H54 (cell line): ENCODE measurements at regions not wholly inside any gene's neighbourhood (a gene's known extent, or its start where the extent isn't known, plus 50 kb on each side); places are given as distances from the start of the nearest gene placed in this dataset.

Experiments used
- DNase-seq: peaks from one replicate; pipeline ENCODE4 v3.0.0; 2011; ENCODE audit warnings: low spot score, mixed read lengths; ENCODE audit not compliant: insufficient read length
- FAIRE-seq: peaks from 3 replicates; lab custom pipeline; 2011; peaks lifted over from hg19 to GRCh38; lab: Jason Lieb, UNC
- POLR2A ChIP-seq: IDR thresholded peaks from 2 replicates; pipeline ENCODE4 v1.6.1; 2011; ENCODE audit warnings: low read depth, mild to moderate bottlenecking, low read length

DNA sequence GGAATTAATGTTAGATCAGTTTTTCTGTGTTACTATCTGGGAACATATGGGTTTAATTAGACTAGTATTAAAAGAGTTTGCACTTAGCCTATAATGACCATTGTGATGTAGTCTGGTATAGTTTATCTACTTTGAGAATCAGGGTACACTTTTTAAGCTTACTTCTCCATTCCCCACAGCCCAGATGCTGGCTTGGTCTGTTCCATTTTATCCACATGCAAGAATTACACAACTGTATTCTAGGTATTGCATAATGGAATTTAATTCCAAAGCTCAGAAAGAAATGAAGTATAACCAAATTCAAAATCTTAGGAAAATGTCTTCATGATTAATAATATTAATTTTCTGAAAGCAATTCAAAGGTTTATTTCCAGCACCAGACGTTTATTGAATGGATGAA is 122.2 kb upstream of the PDGFD start:
- TF ChIP-seq POLR2A = no peak
- DNase-seq (no peak), FAIRE-seq (no peak)

DNA sequence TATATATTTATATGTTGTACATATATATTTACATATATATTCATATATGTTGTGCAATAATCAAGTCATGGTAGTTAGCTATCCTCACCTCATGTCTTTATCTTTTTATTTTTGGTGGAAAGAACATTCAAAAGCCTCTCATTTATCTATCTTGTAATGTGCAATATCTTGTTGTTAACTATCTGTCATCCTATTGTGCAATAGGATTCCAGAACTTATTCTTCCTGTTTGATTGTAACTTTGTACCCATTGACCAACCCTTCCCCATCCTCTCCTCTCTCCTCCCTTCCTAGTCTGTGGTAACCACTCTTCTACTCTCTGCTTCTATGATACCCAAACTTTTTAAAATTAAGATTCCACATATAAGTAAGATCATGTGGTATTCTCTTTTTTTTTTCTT is 115.6 kb upstream of the PDGFD start:
- TF ChIP-seq POLR2A = no peak
- FAIRE-seq (no peak), DNase-seq (no peak)

DNA sequence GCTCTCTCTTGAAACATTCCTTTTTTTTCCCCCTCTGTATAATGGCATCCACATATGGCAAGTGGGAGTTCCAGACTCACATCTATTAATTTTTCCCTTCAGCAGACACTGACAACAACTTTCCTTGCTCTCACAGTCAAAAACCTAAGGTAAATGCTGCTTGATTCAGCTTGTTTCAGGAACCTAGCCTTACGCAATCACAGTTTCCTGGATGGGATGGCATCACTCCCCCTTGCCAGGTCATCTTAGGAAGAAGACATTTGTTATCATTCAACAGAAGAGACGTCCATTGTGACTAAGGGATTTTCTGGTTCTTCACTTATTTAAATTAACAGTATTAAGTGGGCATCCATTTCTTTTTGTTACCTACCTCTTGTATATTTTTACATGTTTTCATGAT is 112.0 kb upstream of the PDGFD start:
- TF ChIP-seq POLR2A = no peak
- DNase-seq (no peak), FAIRE-seq (no peak)

DNA sequence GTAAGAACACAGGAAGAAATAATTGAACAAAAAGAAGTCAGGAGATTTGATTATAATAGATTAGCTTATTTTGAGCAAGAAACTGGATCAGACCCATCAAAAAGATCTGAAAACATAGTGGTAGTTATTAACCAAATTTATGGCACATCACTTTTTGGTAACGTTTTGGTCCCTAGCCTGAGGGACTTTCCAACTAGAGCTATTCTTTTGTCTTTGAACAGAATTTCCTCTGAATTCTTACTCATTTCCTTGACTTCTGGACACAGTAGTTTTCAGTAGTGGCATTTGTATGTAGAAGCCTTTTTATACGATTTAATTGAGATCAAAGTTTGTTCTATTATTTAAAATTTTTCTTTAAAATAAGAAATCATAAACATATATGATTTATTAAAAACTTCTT is 96.5 kb upstream of the PDGFD start:
- DNase-seq (no peak), FAIRE-seq (no peak)
- TF ChIP-seq POLR2A = no peak

DNA sequence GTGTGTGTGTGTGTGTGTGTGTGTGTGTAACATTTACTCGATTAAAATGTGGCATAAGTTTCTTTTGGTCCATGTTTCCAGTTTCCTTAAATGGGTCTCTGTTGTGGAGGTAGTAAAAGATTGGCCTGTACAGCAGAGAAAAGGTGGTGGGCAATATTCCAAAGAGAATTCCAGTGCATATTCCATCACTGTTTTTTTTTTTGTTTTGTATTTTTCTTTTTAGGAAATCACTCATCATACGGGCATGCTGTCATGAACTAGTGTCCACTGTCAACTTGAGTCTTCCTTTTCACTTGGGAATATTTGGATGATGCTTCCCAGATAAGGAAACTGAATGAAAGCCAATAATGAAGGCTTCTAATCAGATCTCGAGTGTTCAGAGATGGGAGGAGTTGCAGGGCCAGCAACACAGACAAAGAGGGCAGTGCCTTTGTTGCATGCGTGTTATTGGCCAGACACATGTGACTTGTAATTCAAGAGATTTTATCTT is 95.2 kb upstream of the PDGFD start:
- DNase-seq (no peak), FAIRE-seq (no peak)
- TF ChIP-seq POLR2A = no peak

DNA sequence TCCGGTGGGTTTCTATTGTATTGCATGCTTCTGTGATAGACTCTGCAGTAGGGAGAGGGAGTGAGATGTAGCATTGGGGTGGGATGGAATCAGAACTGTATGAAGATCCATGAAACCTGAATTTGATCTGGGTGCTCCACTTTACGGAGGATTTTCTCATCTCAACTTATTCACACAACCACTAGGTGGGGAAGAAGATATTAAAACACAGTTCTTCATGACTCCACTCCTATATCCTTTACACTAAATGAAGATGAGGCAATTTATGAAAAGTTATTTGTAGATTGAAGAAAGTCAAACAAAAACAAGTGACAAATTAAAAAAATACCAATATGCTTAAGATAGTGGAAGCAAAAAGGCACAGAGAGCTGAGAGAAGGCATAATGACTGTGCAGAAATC is 92.6 kb upstream of the PDGFD start:
- FAIRE-seq (no peak), DNase-seq (no peak)
- TF ChIP-seq POLR2A = no peak

DNA sequence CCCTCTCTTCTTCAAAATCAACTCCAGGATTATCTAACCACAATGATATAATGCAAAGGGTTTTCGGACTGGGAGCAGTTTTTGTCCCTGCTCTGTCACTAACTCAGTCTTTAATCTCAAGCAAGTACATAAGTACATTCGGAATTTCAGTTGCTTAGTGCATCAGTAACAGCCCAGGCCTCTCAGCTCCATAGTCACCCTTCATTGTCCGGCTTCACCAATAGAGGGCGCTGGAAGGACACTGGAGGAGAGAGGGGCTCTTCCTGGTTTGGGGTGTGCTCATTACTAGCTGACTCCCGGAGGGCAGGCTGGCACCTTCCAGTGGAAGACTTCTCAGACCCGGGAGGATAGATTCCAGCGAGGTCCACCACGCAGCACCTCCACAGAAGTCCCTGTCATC is 90.4 kb upstream of the PDGFD start:
- DNase-seq = peak; percentile 5
- FAIRE-seq = no peak
- TF ChIP-seq POLR2A = no peak

DNA sequence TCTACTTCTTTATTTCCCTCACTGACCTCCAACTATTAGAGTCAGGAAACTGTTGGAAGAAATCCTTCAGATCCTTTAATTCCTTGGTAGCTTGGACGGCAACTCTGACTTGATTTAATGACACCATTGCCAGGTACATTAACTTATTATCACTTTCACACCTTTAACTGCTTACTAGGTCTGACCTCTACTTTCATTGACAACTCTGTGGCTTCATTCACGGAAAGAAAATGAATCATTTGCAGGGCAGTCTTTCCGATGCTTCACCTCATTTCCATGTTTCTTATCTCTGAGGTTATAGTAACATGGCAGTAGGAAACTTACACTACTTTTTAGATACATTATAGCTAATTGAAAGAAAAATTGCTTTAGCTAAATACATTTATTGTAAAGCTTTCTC is 82.6 kb upstream of the PDGFD start:
- no peak for DNase-seq
- no peak for FAIRE-seq
- TF ChIP-seq POLR2A = no peak

DNA sequence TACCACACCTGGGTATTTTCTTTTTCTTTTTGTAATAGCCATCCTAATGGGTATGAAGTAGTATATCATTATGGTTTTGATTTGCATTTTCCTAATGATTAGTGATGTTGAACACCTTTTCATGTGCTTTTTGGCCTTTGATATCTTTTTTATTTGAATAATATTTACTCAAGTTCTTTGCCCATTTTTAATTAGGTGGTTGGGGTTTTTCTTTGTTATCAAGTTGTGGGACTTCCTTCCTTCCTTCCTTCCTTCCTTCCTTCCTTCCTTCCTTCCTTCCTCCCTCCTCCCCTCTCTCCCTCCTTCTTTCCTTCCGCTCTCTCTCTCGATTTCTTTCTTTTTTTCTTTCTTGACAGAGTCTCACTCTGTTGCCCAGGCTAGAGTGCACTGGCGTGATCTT is 75.0 kb upstream of the PDGFD start:
- TF ChIP-seq POLR2A = no peak
- DNase-seq (no peak), FAIRE-seq (no peak)

DNA sequence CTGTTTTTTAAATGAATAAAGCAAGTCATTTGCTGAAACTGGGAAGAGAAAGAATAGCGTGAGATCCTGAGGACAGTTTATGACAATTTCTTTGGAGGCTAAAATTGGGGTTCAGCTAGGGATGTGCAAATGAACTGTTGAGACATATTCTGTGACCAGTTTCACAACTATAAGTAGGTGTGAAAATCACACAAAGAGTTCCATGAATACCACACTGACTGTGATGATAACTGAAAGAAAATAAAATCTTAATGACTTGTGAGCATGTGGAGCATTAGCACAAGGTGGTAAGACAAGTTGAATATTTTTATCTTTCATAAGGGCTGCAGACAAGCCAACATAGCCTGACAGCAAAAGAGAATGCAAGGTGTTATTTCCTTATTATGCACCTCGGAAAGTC is 61.1 kb upstream of the PDGFD start:
- no peak for TF ChIP-seq POLR2A
- FAIRE-seq (no peak), DNase-seq (no peak)

DNA sequence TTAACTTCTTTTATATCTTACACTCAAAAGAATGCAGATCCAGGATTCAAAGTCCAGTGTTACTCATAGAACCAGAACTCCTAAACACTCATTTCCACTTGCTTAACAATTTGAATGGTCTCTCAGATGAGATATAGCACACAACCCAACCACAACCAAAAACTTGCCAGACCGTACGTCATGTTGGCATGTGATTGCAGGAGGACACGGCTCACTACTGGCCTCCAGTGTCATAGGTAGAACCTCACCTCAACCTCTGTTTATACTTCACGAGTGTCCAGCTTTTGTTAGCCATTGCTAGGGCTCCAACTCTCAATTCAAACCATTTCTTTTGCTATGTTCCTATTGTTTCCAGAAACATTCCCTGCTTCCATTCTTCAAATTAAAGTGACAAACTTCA is 58.5 kb upstream of the PDGFD start:
- DNase-seq (no peak), FAIRE-seq (no peak)
- TF ChIP-seq POLR2A = no peak

DNA sequence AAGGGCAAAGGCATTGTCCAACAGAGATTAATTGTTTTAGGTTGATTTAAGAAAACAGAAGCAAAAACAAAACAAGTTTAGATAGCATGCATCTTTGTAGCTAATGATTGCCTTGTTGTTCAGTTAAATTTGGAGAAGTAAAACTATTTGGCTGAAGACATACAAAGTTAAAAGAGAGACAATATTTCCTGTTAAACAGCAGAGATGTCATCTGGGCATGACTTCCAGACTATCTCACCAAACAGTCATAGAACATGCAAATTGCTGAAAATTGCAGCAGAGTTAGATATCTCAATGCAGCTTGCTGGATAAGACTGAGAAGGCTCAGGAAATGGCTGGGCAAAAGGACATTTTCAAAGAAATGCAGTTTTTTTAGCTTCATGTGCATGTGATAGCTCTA is 57.5 kb upstream of the PDGFD start:
- DNase-seq = no peak
- FAIRE-seq = no peak
- no peak for TF ChIP-seq POLR2A

DNA sequence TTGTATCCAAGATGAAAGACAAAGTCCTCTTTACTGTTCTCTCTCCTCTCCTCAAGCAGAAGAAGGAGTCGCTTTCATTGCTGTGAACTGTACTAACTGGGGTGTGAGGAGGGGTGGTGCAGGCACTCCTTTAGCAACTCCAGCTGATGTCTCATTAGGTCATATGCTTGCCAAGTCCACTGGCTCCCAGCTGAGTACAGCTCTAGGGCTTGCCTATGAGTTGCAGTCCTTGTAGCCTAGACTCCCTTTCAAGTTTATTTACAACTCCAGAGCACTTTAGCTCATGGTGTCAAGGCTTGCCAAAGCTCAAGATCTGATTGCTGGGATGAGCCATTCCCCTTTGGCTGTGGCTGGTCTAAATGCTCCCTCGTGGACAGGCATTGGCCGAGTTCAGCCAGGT is 55.1 kb upstream of the PDGFD start:
- FAIRE-seq (no peak), DNase-seq (no peak)
- TF ChIP-seq POLR2A = no peak

DNA sequence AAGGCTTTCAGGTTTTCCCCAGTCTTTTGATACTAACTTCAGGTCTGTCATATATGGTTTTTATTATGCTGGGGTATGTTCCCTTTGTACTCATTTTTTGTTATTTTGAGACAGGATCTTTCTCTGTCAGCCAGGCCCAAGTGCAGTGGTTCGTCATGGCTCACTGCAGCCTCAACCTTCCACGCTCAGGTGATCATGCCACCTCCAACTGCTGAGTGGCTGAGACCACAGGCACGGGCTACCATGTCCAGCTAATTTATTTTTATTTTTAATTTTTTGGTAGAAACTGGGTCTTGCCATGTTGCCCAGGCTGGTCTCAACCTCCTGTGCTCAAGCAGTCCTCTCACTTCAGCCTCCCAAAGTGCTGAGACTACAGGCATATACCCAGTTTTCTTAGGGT is 50.6 kb upstream of the PDGFD start:
- no peak for TF ChIP-seq POLR2A
- FAIRE-seq (no peak), DNase-seq (no peak)
